ENCODE measurements at regions not wholly inside any gene's neighbourhood (a gene's known extent, or its start where the extent isn't known, plus 50 kb on each side); places are given as distances from the start of the nearest gene placed in this dataset.

- DNase-seq: no peak
Measured at GRCh38 chr3:25125201-25125600, 302.9 kb upstream of the RARB start.

DNA sequence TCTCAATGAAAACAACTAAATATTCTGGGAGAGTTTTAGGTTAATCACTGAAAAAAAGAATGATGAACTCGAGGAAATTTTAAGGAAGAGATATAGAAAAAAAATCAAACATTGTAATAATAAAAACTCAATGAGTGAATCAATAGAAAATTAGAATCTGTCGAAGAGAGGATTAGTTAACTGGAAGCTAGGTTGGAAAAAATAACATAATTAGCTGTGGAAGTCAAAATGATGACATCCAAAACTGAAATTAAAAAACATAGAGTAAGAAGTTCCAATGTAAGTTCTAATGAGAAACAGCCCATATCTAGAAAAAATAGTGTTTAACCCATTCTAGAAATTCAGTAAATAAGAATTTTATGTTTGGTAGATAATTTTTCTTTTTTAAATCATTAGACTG lies 299.3 kb upstream of the RARB start:
- no peak for DNase-seq

DNA sequence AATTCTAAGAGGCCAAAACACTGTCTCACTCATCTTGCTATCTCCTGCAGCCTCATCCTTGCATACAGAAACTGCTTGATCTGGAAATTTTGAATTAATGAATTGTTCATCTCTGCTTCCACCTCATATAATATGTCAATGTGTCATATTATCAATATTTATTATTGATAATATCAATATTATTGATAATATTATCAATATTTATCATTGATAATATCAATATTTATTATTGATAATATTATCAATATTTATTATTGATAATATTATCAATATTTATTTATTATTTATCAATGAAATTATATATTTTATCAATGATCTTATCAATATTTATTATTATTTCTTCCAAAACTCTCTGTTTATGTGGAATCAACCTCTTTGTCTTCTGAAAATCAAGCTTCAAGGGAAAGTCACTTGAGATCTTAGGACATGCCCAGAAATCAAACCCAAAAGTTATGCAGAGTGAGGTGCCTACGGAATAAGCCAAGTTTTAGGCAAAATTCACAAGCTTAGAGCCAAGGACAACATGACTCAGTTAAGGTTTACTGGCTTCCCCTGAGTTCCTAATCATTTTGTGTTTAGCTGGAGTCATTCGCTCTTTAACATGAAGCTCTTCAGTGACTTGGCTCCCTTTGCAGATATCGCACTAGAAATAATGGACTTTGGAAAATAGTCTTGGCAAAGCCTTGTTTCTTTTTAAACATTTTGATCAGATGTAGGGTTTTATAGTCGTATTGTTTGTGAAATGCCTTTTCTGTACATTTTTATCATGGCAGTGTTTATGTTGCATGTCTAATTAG lies 297.1 kb upstream of the RARB start:
- DNase-seq: no peak

DNA sequence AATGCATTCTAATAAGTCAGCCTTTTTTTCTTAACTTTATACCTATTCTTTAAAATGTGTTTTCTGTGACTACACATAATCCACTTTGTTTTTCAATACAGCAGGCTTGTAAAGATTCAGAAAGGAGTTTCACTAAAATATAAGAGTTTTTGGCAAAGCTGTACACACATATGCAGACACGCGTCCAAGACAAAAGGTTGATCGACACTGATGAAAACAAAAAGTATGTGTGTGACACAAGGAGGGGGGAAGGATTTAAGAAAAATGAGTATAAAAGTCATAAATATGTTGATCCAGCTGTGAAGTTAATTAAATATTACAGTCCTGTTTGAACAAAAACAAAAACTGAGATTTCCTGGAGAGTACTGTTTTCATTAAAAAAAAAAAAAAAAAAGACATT lies 294.5 kb upstream of the RARB start:
- no peak for DNase-seq

DNA sequence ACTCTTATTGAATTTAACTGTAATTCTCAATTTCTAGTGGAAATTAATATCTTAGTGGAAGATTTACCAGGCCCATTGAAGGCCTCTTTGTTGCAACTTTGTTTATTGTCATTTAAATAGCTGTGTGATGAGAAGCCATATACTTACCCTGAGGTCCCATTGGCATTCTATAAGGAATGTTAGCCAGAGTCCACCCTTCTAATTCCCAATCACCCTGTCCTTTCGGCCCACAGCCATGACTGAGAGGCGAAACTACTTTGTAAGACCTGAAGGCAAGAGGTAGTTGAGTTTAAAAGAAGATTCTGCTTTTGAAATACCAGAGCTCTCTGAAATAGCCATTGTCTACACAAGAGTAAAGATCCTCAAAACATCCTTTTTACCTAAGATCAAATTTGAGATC lies 290.5 kb upstream of the RARB start:
- no peak for DNase-seq

DNA sequence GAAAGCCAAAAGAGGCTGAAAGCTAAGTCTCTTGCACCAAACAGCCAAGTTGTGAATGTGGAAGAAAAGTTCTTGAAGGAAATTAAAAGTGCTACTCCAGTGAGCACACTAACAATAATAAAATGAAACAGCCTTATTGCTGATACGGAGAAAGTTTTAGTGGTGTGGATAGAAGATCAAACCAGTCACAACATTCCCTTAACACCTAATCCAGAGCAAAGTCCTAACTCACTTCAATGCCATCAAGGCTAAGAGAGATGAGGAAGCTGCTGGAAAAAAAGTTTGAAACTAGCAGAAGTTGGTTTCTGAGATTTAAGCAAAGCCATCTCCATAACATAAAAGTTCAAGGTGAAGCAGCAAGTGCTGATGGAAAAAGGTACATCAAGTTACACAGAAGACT lies 288.8 kb upstream of the RARB start:
- no peak for DNase-seq

DNA sequence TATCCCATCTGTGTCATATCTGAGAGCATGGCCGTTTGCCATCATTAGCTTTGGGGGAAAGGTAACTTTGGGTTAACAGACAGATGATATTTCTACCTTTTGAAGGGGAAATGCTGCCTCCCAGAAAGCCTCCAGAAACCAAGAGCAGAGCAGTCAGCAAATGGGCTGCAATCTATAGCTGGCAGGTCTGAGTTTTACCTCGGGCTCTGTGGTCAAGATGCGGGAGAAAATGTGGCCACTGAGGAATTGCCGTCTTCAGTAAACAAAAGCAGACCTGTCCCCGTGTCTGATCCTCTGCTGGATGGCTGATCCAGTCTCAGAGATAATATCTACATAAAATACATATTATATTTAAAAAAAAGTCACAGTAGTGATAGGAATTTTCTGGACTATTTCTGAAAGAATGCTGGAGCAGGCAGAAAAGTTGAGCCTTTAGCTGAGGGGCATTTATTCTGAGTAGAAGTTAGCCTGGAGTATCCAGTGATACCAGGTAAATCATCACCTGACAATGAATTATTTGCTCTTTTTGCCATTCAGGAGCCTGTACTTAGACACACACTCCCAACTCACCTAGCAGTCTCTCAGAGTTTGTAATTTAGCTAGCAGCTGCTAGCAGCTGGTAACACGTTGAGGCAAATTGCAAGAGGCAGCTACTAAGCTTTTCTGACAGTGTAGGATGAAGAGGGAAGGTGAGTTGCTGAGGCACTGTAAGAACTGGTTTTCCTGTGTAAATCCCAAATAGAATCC lies 285.3 kb upstream of the RARB start:
- no peak for DNase-seq

GRCh38 chr3:25143356-25144025 lies 284.6 kb upstream of the RARB start:
- no peak for DNase-seq

GRCh38 chr3:25144430-25144829 lies 283.6 kb upstream of the RARB start:
- DNase-seq: no peak

DNA sequence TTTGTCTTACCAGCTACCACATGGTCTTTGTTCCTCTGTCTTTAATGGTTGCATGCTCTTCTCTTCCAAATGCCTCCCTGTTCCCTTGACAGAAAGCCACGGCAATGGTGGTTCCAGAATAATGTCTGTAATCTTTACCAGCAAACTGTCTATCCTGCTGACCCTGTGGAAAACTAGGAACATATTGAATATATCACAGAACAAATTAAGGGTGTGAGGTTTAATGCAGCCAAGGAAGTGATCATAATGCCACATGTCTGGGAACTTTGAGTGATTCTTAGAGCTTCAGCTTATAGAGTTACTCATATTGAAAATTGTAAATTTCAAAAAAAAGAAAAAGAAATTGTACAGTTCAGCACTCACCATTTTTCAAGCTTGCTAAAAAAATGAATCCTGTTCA lies 282.9 kb upstream of the RARB start:
- DNase-seq: no peak

DNA sequence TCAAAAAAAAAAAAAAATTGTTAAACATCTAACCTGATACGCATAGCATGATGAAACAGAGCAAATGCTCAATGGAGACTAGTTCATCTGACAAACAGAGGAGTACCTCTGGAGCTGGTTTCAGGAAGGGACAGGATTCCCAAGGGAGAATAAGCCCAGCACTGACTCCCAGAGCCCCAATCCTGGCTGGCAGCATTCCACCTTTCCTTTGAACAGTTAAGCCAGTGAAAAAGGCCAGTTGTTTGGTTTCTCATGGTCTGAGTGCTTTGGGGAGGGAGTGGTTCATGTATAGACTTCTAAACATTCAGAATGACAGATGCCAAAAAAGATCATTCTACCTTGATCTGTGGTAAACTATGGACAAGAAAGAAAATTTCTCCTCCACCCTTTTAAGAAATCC lies 277.9 kb upstream of the RARB start:
- DNase-seq: no peak

DNA sequence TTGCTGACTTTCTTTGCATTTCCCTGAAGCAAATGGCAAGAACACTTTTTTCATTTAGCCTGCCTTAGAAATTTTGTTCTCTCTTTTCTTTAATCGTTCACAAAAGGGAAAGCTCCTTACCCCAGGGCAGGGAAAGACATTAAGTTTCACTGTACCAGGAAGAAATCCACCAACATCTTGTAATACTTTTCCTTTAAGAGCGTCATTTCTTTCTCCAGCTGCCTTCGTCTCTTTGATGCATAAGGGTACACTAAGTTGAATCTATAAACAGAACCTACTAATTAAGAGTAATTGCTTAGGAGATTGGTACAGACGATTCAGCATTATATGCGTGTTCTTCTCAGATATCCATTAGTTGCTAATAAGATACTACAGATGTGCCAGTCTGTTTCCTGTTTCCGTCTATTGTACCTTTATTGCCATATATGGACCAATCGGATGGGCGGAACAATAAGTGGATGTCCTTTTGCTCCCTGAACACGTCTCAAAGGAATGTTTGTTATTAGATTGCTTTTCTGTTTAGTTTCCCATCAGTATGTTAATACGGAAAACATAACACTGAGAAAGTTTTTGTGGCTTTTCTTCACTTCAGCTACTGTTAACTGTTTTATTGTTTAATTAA lies 276.7 kb upstream of the RARB start:
- DNase-seq: no peak

- no peak for DNase-seq
Measured at GRCh38 chr3:25151903-25152295, 276.2 kb upstream of the RARB start.

GRCh38 chr3:25153136-25153535 lies 274.9 kb upstream of the RARB start:
- DNase-seq: no peak

DNA sequence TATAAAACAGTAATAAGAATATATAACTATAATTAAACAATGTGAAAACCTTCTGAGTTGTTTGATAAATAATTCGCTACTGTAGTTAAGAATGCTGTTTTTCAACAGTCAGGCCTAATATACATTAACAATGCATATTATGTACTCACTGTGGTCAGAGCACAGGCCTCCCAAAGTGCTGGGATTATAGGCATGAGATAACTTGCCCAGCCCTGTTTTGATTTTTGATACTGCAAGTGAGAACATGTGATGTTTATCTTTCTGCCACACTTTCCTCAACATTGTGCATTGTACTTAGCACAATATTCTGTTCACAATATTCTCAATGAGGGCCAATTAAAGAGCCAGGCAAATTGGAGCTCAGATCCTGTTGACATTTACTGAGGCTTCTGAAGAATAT lies 274.5 kb upstream of the RARB start:
- DNase-seq: no peak

- no peak for DNase-seq
Measured at GRCh38 chr3:25155652-25156471, 272.2 kb upstream of the RARB start.

DNA sequence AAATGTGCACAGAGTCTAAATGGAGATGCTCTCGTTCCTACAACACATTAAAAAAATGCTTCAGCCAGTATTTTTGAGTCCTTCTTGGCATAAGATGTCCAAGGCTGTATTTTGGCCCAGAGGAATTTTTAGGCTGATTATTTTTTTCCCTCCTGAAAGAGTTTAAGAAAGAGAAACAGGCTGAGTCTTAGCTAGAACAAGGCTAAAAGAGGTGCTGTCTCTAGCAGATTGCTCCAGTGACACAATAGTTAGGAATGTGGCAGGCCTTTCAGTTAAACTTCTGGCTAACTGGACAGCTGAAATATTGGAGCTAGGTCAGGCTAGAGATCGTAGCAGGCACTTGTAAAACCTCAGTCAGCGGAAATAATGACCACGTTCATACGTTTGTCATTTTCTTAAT lies 271.4 kb upstream of the RARB start:
- no peak for DNase-seq

DNA sequence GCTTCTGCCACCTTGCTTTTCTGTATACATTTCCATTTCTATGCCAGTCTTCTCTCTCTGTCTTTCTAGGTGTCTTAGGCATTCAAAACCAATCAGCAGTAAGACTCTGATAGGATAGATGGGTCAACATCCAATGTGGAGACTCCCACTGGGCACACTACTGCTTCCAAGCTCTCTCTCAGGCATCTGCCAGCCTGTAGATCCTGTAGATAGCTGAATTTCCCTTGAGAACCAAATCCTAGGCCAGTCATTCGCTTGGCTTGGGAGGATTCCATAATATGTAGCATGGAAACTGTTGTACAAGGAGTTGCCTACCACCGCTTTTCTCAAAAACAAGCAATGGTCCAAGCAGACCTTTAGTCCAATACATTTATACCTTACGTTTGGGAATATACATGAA lies 262.8 kb upstream of the RARB start:
- DNase-seq: no peak

- no peak for DNase-seq
Measured at GRCh38 chr3:25166016-25166415, 262.0 kb upstream of the RARB start.

DNA sequence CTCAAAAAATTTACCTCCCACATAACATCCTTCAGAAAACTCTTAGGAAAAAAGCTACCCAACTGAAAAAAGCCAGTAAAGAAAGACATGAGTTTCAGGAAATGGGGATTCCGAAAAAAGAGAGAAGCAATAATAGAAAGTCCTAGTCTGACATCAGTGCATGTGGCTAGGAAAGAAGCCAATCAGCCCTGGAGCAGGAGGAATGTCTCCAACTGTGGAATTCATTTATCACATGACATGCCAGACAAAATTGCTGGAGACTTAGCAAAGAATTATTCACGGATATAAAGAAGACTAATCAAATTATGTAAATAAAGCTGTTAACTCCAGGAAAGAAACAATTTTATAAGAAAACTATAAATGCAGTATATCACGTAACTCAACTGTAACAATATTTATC lies 258.9 kb upstream of the RARB start:
- no peak for DNase-seq

DNA sequence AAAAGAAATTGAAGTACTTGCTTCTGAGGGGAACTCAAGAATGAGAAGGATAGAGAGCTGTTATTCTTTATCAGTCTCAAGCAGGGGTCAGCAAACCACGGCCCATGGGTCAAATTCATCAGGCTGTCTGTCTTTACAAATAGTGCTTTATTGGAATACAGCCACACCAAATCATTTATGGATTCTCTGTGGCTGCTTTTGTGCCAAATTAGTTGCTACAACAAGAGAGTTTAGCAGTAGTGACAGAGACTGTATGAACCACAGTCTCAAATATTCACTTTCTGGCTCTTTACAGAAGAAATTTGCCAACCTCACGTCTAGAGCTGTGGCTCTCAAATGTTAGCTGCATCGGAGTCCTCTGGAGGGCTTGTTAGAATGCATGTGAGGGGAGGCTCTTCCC lies 258.0 kb upstream of the RARB start:
- DNase-seq: no peak

DNA sequence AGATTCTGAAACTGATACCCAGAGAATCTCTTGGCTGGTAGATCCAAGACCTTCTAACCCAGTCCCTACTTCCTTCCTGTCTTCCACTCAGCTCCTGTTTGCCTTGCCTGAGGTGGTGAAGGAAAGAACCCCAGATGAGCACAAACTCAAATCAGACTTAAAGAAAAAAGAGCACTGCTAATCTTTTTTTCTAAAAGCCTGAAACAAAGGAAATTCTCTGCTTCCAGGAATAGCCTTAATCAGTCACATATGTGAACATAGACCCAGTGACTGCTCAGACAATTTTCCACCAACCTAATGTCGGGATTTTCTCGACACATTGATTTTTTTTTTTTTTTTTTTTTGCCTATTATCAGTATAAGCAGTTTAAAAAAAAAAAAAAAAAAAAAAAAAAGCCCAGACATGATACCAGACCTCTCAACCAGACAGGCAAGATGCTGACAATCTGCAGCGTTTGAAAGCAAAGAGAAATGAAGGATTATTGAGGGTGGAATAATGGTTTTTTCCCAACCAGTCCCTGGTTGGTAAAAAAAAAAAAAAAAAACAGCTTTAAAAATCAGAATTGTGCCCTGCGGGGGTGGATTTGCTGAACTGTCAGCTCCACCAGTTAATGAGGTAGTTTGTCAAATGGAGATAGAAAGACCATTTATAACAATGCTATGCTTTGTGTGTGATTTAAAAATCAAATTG lies 256.8 kb upstream of the RARB start:
- no peak for DNase-seq

Data from OCI-M1 (cell line).